Naive thymus-derived CD4-positive, alpha-beta T cell (primary cell): ENCODE measurements at regions not wholly inside any gene's neighbourhood (a gene's known extent, or its start where the extent isn't known, plus 50 kb on each side); places are given as distances from the start of the nearest gene placed in this dataset.

ENCODE experiments used
- ATAC-seq: fragments of 150-1000 bp; cut with Tn5 transposase; 2 replicates; pipeline ENCODE4 v1.10.0; 2021; ENCODE audit warnings: mild to moderate bottlenecking, moderate library complexity
- CTCF ChIA-PET: fragments of 350-600 bp; sonication (Branson Sonifier 250); formaldehyde crosslinking; loops from one replicate; lab custom pipeline; 2021; ENCODE audit warnings: antibody characterized with exemption; lab: Charles Lee
- POLR2A ChIA-PET: fragments of 350-600 bp; sonication (Branson Sonifier 250); formaldehyde crosslinking; loops from one replicate; lab custom pipeline; 2021; ENCODE audit warnings: antibody characterized with exemption, inconsistent platforms; lab: Charles Lee
- DNase-seq, 9 donors: peaks; one replicate each; pipeline versions ENCODE4 v3.0.0 to v3.0.0-alpha.2; 2020 to 2022; ENCODE audit warnings: mixed read lengths in 1 of 9
- H3K27ac ChIP-seq: one replicate; pipeline ENCODE4 v1.7.0; 2013; ENCODE audit warnings: mild to moderate bottlenecking, low read depth, low read length, moderate library complexity
- H3K27me3 ChIP-seq, 2 donors: one replicate each; pipeline ENCODE4 v1.7.0; 2013; ENCODE audit warnings: low read length in 2 of 2, mild to moderate bottlenecking in 2 of 2, moderate library complexity in 2 of 2; ENCODE audit not compliant: control insufficient read depth in 2 of 2, insufficient read depth in 2 of 2
- H3K36me3 ChIP-seq, 3 experiments: 1 replicate in 2 of 3; 2 replicates in 1 of 3; pipeline ENCODE4 v1.7.0; 2013; ENCODE audit warnings: low read length in 3 of 3, mild to moderate bottlenecking in 3 of 3, moderate library complexity in 1 of 3; ENCODE audit not compliant: insufficient read depth in 3 of 3, control insufficient read depth in 2 of 3
- H3K4me1 ChIP-seq, 2 donors: one replicate each; pipeline ENCODE4 v1.7.0; 2013; ENCODE audit warnings: low read length in 2 of 2, mild to moderate bottlenecking in 2 of 2, moderate library complexity in 1 of 2; ENCODE audit not compliant: control insufficient read depth in 2 of 2, insufficient read depth in 2 of 2
- H3K4me3 ChIP-seq: 2 replicates; pipeline ENCODE4 v1.7.0; 2013; ENCODE audit warnings: mild to moderate bottlenecking, low read length
- H3K9me3 ChIP-seq, 3 experiments: 1 replicate in 2 of 3; 2 replicates in 1 of 3; pipeline ENCODE4 v1.7.0; 2013; ENCODE audit warnings: low read length in 3 of 3; ENCODE audit not compliant: control insufficient read depth in 2 of 3
- H3K27ac Mint-ChIP-seq, 9 donors: one replicate each; pipeline ENCODE4 v1.8.0; 2020 to 2022; ENCODE audit warnings: mixed read lengths in 9 of 9, mild to moderate bottlenecking in 8 of 9, moderate library complexity in 5 of 9, inconsistent platforms in 2 of 9
- H3K27me3 Mint-ChIP-seq, 5 donors: one replicate each; pipeline ENCODE4 v1.8.0; 2021 to 2022; ENCODE audit warnings: mixed read lengths in 5 of 5, mild to moderate bottlenecking in 1 of 5
- H3K36me3 Mint-ChIP-seq, 5 donors: one replicate each; pipeline ENCODE4 v1.8.0; 2020 to 2022; ENCODE audit warnings: mixed read lengths in 5 of 5, mild to moderate bottlenecking in 3 of 5, inconsistent platforms in 1 of 5
- H3K4me1 Mint-ChIP-seq, 7 donors: one replicate each; pipeline ENCODE4 v1.8.0; 2020 to 2022; ENCODE audit warnings: mixed read lengths in 7 of 7, mild to moderate bottlenecking in 3 of 7, inconsistent platforms in 1 of 7
- H3K4me3 Mint-ChIP-seq, 10 donors: one replicate each; pipeline ENCODE4 v1.8.0; 2020 to 2022; ENCODE audit warnings: mild to moderate bottlenecking in 10 of 10, mixed read lengths in 10 of 10, moderate library complexity in 6 of 10, inconsistent platforms in 2 of 10
- H3K9me3 Mint-ChIP-seq, 11 donors: one replicate each; pipeline ENCODE4 v1.8.0; 2020 to 2022; ENCODE audit warnings: mixed read lengths in 11 of 11, mild to moderate bottlenecking in 4 of 11, inconsistent platforms in 1 of 11, moderate library complexity in 1 of 11
- intact Hi-C, 2 donors: fragments of 100-400 bp; cut with micrococcal nuclease; formaldehyde crosslinking; loops; one replicate each; pipeline ENCODE4 v1.15.1; 2023

GRCh38 chr4:130484826-130485225 is 1388.9 kb downstream of the C4orf33 start:
- H3K9me3 ChIP-seq: no peaks in the 10 kb centered on the region
- DNase-seq (no peak), ATAC-seq (no peak)
- peaks cover 0 to 21% (median 5%) of the 10 kb centered on the region in 11 donors for H3K9me3 Mint-ChIP-seq
- H3K27me3 ChIP-seq: no peaks in the 10 kb centered on the region
- H3K27ac Mint-ChIP-seq: no peak overlapping the region
- H3K27me3 Mint-ChIP-seq: no peaks in the 10 kb centered on the region
- intact Hi-C loops: no loop called here
- no peak overlapping the region for H3K4me3 Mint-ChIP-seq
- POLR2A ChIA-PET: no interaction called here
- CTCF ChIA-PET: no interaction called here
- no peaks in the 10 kb centered on the region for H3K4me1 ChIP-seq
- H3K36me3 Mint-ChIP-seq: no peaks in the 10 kb centered on the region
- no peaks in the 10 kb centered on the region for H3K4me1 Mint-ChIP-seq
- no peak overlapping the region for H3K4me3 ChIP-seq
- no peaks in the 10 kb centered on the region for H3K36me3 ChIP-seq
- no peak overlapping the region for H3K27ac ChIP-seq

GRCh38 chr4:130485371-130485770 is 1389.4 kb downstream of the C4orf33 start:
- Mint-ChIP-seq H3K4me1 (no peaks in the 10 kb centered on the region), H3K27me3 (no peaks in the 10 kb centered on the region), H3K27ac (no peak overlapping the region), H3K9me3 (peaks cover 0 to 21% (median 5%) of the 10 kb centered on the region in 11 donors), H3K36me3 (no peaks in the 10 kb centered on the region), H3K4me3 (no peak overlapping the region)
- Histone ChIP-seq H3K4me3 (no peak overlapping the region), H3K4me1 (no peaks in the 10 kb centered on the region), H3K27ac (no peak overlapping the region), H3K27me3 (no peaks in the 10 kb centered on the region), H3K36me3 (no peaks in the 10 kb centered on the region), H3K9me3 (no peaks in the 10 kb centered on the region)
- DNase-seq (no peak), ATAC-seq (no peak)
- intact Hi-C loops: no loop called here
- POLR2A ChIA-PET: no interaction called here
- CTCF ChIA-PET: no interaction called here

- H3K27ac ChIP-seq: no peak overlapping the region
- H3K9me3 ChIP-seq: no peaks in the 10 kb centered on the region
- POLR2A ChIA-PET: no interaction called here
- CTCF ChIA-PET: no interaction called here
- H3K27ac Mint-ChIP-seq: no peak overlapping the region
- H3K36me3 Mint-ChIP-seq: no peaks in the 10 kb centered on the region
- H3K4me3 ChIP-seq: no peak overlapping the region
- H3K9me3 Mint-ChIP-seq: peaks cover 0 to 21% (median 4%) of the 10 kb centered on the region in 11 donors
- no peak overlapping the region for H3K4me3 Mint-ChIP-seq
- no peaks in the 10 kb centered on the region for H3K4me1 ChIP-seq
- ATAC-seq (no peak), DNase-seq (no peak)
- intact Hi-C loops: no loop called here
- no peaks in the 10 kb centered on the region for H3K36me3 ChIP-seq
- no peaks in the 10 kb centered on the region for H3K4me1 Mint-ChIP-seq
- no peaks in the 10 kb centered on the region for H3K27me3 Mint-ChIP-seq
- no peaks in the 10 kb centered on the region for H3K27me3 ChIP-seq
These were observed 1390.2 kb downstream of the C4orf33 start for GRCh38 chr4:130486186-130486585.

- ChIA-PET CTCF (no interaction called here), POLR2A (no interaction called here)
- Mint-ChIP-seq H3K27ac (no peak overlapping the region), H3K36me3 (no peaks in the 10 kb centered on the region), H3K4me3 (no peak overlapping the region), H3K27me3 (no peaks in the 10 kb centered on the region), H3K4me1 (no peaks in the 10 kb centered on the region), H3K9me3 (peaks cover 0 to 27% (median 5%) of the 10 kb centered on the region in 11 donors)
- Histone ChIP-seq H3K9me3 (no peaks in the 10 kb centered on the region), H3K27me3 (no peaks in the 10 kb centered on the region), H3K4me1 (no peaks in the 10 kb centered on the region), H3K36me3 (no peaks in the 10 kb centered on the region), H3K27ac (no peak overlapping the region), H3K4me3 (no peak overlapping the region)
- intact Hi-C loops: no loop called here
- DNase-seq (no peak), ATAC-seq (no peak)
These were observed 1390.9 kb downstream of the C4orf33 start for GRCh38 chr4:130486841-130487240.

- ATAC-seq: no peak
- Histone ChIP-seq H3K4me1 (no peaks in the 10 kb centered on the region), H3K9me3 (no peaks in the 10 kb centered on the region), H3K27ac (no peak overlapping the region), H3K4me3 (no peak overlapping the region), H3K27me3 (no peaks in the 10 kb centered on the region), H3K36me3 (no peaks in the 10 kb centered on the region)
- no peaks in the 10 kb centered on the region for H3K4me1 Mint-ChIP-seq
- no peaks in the 10 kb centered on the region for H3K27me3 Mint-ChIP-seq
- peaks cover 0 to 18% (median 1%) of the 10 kb centered on the region in 11 donors for H3K9me3 Mint-ChIP-seq
- H3K36me3 Mint-ChIP-seq: no peaks in the 10 kb centered on the region
- ChIA-PET POLR2A (no interaction called here), CTCF (no interaction called here)
- intact Hi-C loops: no loop called here
- no peak overlapping the region for H3K4me3 Mint-ChIP-seq
- no peak overlapping the region for H3K27ac Mint-ChIP-seq
- no peak for DNase-seq
These were observed 1414.7 kb downstream of the C4orf33 start for GRCh38 chr4:130510661-130511060.

GRCh38 chr4:130511776-130512175 is 1415.8 kb downstream of the C4orf33 start:
- Mint-ChIP-seq H3K4me3 (no peak overlapping the region), H3K36me3 (no peaks in the 10 kb centered on the region), H3K27me3 (no peaks in the 10 kb centered on the region), H3K9me3 (peaks cover 0 to 25% (median 1%) of the 10 kb centered on the region in 11 donors), H3K4me1 (no peaks in the 10 kb centered on the region), H3K27ac (no peak overlapping the region)
- Histone ChIP-seq H3K4me1 (no peaks in the 10 kb centered on the region), H3K9me3 (no peaks in the 10 kb centered on the region), H3K36me3 (no peaks in the 10 kb centered on the region), H3K27me3 (no peaks in the 10 kb centered on the region), H3K27ac (no peak overlapping the region), H3K4me3 (no peak overlapping the region)
- no peak for ATAC-seq
- no peak for DNase-seq
- intact Hi-C loops: no loop called here
- POLR2A ChIA-PET: no interaction called here
- CTCF ChIA-PET: no interaction called here

- H3K9me3 ChIP-seq: peaks cover 0 to 9% (median 0%) of the 10 kb centered on the region in 3 experiments
- ATAC-seq: no peak
- no peak overlapping the region for H3K27ac ChIP-seq
- intact Hi-C loops: no loop called here
- H3K9me3 Mint-ChIP-seq: peaks cover 0 to 34% (median 8%) of the 10 kb centered on the region in 11 donors
- H3K4me3 Mint-ChIP-seq: no peak overlapping the region
- ChIA-PET POLR2A (no interaction called here), CTCF (no interaction called here)
- no peaks in the 10 kb centered on the region for H3K4me1 Mint-ChIP-seq
- no peaks in the 10 kb centered on the region for H3K36me3 Mint-ChIP-seq
- DNase-seq: no peak
- no peak overlapping the region for H3K27ac Mint-ChIP-seq
- H3K4me1 ChIP-seq: no peaks in the 10 kb centered on the region
- no peaks in the 10 kb centered on the region for H3K27me3 Mint-ChIP-seq
- H3K4me3 ChIP-seq: no peak overlapping the region
- no peaks in the 10 kb centered on the region for H3K36me3 ChIP-seq
- no peaks in the 10 kb centered on the region for H3K27me3 ChIP-seq
These were observed 1428.1 kb downstream of the C4orf33 start for GRCh38 chr4:130524057-130524456.
